ENCODE measurements at regions not wholly inside any gene's neighbourhood (a gene's known extent, or its start where the extent isn't known, plus 50 kb on each side); places are given as distances from the start of the nearest gene placed in this dataset.

DNA sequence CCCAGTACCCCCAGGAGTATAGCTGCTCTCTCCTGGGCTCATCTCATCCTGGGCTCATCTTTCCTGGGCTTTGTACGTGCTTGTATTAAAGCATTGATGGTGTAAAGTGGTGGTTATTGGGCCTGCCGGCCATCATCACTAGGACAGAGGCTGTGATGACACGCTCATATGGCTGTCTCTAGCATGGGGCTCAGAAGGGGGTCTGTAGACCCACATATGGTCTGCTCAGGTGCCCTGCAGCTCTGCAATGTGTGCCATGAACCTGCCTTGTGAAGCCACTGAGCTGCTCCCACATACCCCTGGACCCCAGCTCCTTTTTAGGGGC, 143.4 kb downstream of the CDC5L start:
- TF ChIP-seq POLR2AphosphoS5 (IDR thresholded peaks at IDR 0.05) (no peak), POLR2A (IDR thresholded peaks at IDR 0.05) (no peak)
- TF ChIP-seq, protein P1, sequence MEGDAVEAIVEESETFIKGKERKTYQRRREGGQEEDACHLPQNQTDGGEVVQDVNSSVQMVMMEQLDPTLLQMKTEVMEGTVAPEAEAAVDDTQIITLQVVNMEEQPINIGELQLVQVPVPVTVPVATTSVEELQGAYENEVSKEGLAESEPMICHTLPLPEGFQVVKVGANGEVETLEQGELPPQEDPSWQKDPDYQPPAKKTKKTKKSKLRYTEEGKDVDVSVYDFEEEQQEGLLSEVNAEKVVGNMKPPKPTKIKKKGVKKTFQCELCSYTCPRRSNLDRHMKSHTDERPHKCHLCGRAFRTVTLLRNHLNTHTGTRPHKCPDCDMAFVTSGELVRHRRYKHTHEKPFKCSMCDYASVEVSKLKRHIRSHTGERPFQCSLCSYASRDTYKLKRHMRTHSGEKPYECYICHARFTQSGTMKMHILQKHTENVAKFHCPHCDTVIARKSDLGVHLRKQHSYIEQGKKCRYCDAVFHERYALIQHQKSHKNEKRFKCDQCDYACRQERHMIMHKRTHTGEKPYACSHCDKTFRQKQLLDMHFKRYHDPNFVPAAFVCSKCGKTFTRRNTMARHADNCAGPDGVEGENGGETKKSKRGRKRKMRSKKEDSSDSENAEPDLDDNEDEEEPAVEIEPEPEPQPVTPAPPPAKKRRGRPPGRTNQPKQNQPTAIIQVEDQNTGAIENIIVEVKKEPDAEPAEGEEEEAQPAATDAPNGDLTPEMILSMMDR (IDR thresholded peaks at IDR 0.05 in 8 of 11, conservative IDR thresholded peaks at IDR 0.05 in 3 of 11) = no peak
